AG04450 (cell line): ENCODE measurements at regions not wholly inside any gene's neighbourhood (a gene's known extent, or its start where the extent isn't known, plus 50 kb on each side); places are given as distances from the start of the nearest gene placed in this dataset.

ENCODE experiments used
- CTCF ChIA-PET: fragments of 300-600, 350-600 bp; formaldehyde crosslinking; extraction: SDS; loops from one replicate; lab custom pipeline; 2022; ENCODE audit warnings: antibody characterized with exemption, inconsistent platforms; lab: Charles Lee
- POLR2A ChIA-PET: fragments of 350-600 bp; formaldehyde crosslinking; extraction: SDS; loops from one replicate; lab custom pipeline; 2021; ENCODE audit warnings: antibody characterized with exemption, inconsistent platforms; lab: Yijun Ruan, JAX
- DNase-seq: peaks from one replicate; pipeline ENCODE4 v3.0.0-alpha.2; 2011; ENCODE audit warnings: low read depth, low spot score
- H3K27ac ChIP-seq: one replicate; pipeline ENCODE4 v1.5.1; 2012; ENCODE audit warnings: low read depth, low read length, control low read depth
- H3K27me3 ChIP-seq: one replicate; pipeline ENCODE4 v1.6.0; 2012; ENCODE audit warnings: low read length; ENCODE audit not compliant: control insufficient read depth, insufficient read depth
- H3K4me3 ChIP-seq: 2 replicates; pipeline ENCODE4 v1.5.1; 2011; ENCODE audit warnings: mild to moderate bottlenecking, low read depth, low read length, control low read depth
- H3K9me3 ChIP-seq: 2 replicates; pipeline ENCODE4 v1.5.1; 2012; ENCODE audit warnings: low read length; ENCODE audit not compliant: control insufficient read depth, insufficient read depth
- CTCF ChIP-seq: IDR thresholded peaks from 2 replicates; pipeline ENCODE4 v1.5.1; 2011; ENCODE audit warnings: low read depth, low read length, control low read depth, inconsistent platforms

- ChIA-PET CTCF (interaction anchor here (0.6 kb wide), 1 partner anchor 133 kb away, joined by 3 read pairs; no protein-coding TSS in a partner anchor), POLR2A (no interaction called here)
- no peak for DNase-seq
- no peak overlapping the region for H3K27ac ChIP-seq
- no peak for TF ChIP-seq CTCF
- no peaks in the 10 kb centered on the region for H3K9me3 ChIP-seq
- no peaks in the 10 kb centered on the region for H3K27me3 ChIP-seq
- H3K4me3 ChIP-seq, result no peak overlapping the region
Observed at GRCh38 chr6:149218471-149218870, 99.0 kb upstream of the TAB2 start.

GRCh38 chr6:149218915-149219314 is 98.6 kb upstream of the TAB2 start:
- H3K9me3 ChIP-seq, result no peaks in the 10 kb centered on the region
- TF ChIP-seq CTCF, result no peak
- CTCF ChIA-PET, result interaction anchor here (0.6 kb wide), 1 partner anchor 134 kb away, joined by 3 read pairs; no protein-coding TSS in a partner anchor
- DNase-seq, result no peak
- H3K27ac ChIP-seq, result no peak overlapping the region
- H3K27me3 ChIP-seq, result no peaks in the 10 kb centered on the region
- POLR2A ChIA-PET, result no interaction called here
- H3K4me3 ChIP-seq, result no peak overlapping the region

- Histone ChIP-seq H3K9me3 (no peaks in the 10 kb centered on the region), H3K27me3 (no peaks in the 10 kb centered on the region), H3K4me3 (no peak overlapping the region), H3K27ac (no peak overlapping the region)
- TF ChIP-seq CTCF, result no peak
- no peak for DNase-seq
- ChIA-PET POLR2A (no interaction called here), CTCF (no interaction called here)
Observed at GRCh38 chr6:149220882-149221773, 96.4 kb upstream of the TAB2 start.

GRCh38 chr6:149221774-149222070 is 95.8 kb upstream of the TAB2 start:
- ChIA-PET POLR2A (no interaction called here), CTCF (no interaction called here)
- H3K27me3 ChIP-seq, result no peaks in the 10 kb centered on the region
- no peak for DNase-seq
- H3K9me3 ChIP-seq, result no peaks in the 10 kb centered on the region
- no peak overlapping the region for H3K4me3 ChIP-seq
- H3K27ac ChIP-seq, result no peak overlapping the region
- TF ChIP-seq CTCF, result no peak

- no peak for DNase-seq
- no peak for TF ChIP-seq CTCF
- Histone ChIP-seq H3K4me3 (no peak overlapping the region), H3K27me3 (no peaks in the 10 kb centered on the region), H3K27ac (no peak overlapping the region), H3K9me3 (no peaks in the 10 kb centered on the region)
- ChIA-PET CTCF (no interaction called here), POLR2A (no interaction called here)
Observed at GRCh38 chr6:149223120-149223903, 94.2 kb upstream of the TAB2 start.
